IMR-90 (cell line): ENCODE measurements at regions not wholly inside any gene's neighbourhood (a gene's known extent, or its start where the extent isn't known, plus 50 kb on each side); places are given as distances from the start of the nearest gene placed in this dataset.

ENCODE experiments used
- BHLHE40 ChIP-seq: fragments of 150-350 bp; IDR thresholded peaks from 2 replicates; pipeline ENCODE4 v1.6.1; 2016; ENCODE audit warnings: mild to moderate bottlenecking, low read depth, low read length
- CHD1 ChIP-seq: IDR thresholded peaks from 2 replicates; pipeline ENCODE4 v1.6.1; 2012; ENCODE audit warnings: low read depth, low read length, improper control_type of control experiment
- CTCF ChIP-seq: conservative IDR thresholded peaks from 2 replicates; pipeline ENCODE4 v1.5.1; 2012; ENCODE audit warnings: mild to moderate bottlenecking, low read depth, low read length, improper control_type of control experiment
- ELK1 ChIP-seq: fragments of 150-350 bp; IDR thresholded peaks from 2 replicates; pipeline ENCODE4 v1.6.1; 2016; ENCODE audit warnings: low read depth, mild to moderate bottlenecking, low read length, moderate library complexity, borderline replicate concordance
- FOS ChIP-seq: fragments of 150-350 bp; IDR thresholded peaks from 2 replicates; pipeline ENCODE4 v1.6.1; 2016; ENCODE audit warnings: low read depth, low read length
- MAZ ChIP-seq: IDR thresholded peaks from 2 replicates; pipeline ENCODE4 v1.6.1; 2012; ENCODE audit warnings: low read depth, mild to moderate bottlenecking, low read length, improper control_type of control experiment, moderate library complexity, borderline replicate concordance
- POLR2A ChIP-seq: IDR thresholded peaks from 2 replicates; pipeline ENCODE4 v1.6.1; 2012; ENCODE audit warnings: mild to moderate bottlenecking, low read depth, low read length
- RCOR1 ChIP-seq: IDR thresholded peaks from 2 replicates; pipeline ENCODE4 v1.6.1; 2012; ENCODE audit warnings: mild to moderate bottlenecking, low read length, improper control_type of control experiment; ENCODE audit not compliant: insufficient replicate concordance
- SMC3 ChIP-seq: fragments of 150-350 bp; IDR thresholded peaks from 2 replicates; pipeline ENCODE4 v1.6.1; 2016; ENCODE audit warnings: low read depth, mild to moderate bottlenecking, antibody characterized with exemption, low read length, moderate library complexity

GRCh38 chr10:123257904-123258456, 103.8 kb downstream of the BUB3 start:
- TF ChIP-seq CTCF (no peak), MAZ (no peak), ELK1 (no peak), POLR2A (no peak), BHLHE40 (no peak), CHD1 (no peak), FOS (no peak), SMC3 (no peak), RCOR1 (no peak)
